ENCODE measurements at regions not wholly inside any gene's neighbourhood (a gene's known extent, or its start where the extent isn't known, plus 50 kb on each side); places are given as distances from the start of the nearest gene placed in this dataset.

DNA sequence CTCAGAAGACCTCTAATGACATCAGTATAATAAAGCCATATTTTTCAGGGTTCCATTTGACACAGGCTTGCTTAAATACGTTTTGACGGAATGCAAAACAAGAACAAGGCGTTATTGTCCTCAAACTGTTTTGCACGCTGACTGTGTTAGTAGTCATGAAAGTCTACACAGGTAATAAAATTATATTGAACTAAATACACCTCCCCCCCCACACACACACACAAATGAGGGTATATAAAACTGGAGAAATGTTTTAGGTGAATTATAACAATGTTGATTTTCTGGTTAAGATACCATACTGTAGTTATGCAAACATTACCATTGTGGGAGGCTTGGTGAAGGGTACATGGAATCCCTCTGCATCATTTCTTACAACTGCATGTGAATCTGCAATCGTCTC lies 257.1 kb upstream of the ARRDC4 start:
- TF ChIP-seq OSR1 (CRISPR knock-in tag; IDR thresholded peaks at IDR 0.05) (no peak), RARB (CRISPR knock-in tag; IDR thresholded peaks at IDR 0.05) (no peak), SNAI2 (CRISPR knock-in tag; IDR thresholded peaks at IDR 0.05) (no peak), ZFP3 (CRISPR knock-in tag; IDR thresholded peaks at IDR 0.05) (no peak), GLIS3 (CRISPR knock-in tag; IDR thresholded peaks at IDR 0.05) (no peak), ZFP30 (CRISPR knock-in tag; IDR thresholded peaks at IDR 0.05) (no peak), ARNTL (CRISPR knock-in tag; IDR thresholded peaks at IDR 0.05; ENCODE audit: borderline replicate concordance, low read depth) (no peak)
- TF ChIP-seq, protein P1, sequence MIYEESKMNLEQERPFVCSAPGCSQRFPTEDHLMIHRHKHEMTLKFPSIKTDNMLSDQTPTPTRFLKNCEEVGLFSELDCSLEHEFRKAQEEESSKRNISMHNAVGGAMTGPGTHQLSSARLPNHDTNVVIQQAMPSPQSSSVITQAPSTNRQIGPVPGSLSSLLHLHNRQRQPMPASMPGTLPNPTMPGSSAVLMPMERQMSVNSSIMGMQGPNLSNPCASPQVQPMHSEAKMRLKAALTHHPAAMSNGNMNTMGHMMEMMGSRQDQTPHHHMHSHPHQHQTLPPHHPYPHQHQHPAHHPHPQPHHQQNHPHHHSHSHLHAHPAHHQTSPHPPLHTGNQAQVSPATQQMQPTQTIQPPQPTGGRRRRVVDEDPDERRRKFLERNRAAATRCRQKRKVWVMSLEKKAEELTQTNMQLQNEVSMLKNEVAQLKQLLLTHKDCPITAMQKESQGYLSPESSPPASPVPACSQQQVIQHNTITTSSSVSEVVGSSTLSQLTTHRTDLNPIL (CRISPR knock-in tag; IDR thresholded peaks at IDR 0.05; ENCODE audit: low read depth), result no peak
- TF ChIP-seq, protein P2, sequence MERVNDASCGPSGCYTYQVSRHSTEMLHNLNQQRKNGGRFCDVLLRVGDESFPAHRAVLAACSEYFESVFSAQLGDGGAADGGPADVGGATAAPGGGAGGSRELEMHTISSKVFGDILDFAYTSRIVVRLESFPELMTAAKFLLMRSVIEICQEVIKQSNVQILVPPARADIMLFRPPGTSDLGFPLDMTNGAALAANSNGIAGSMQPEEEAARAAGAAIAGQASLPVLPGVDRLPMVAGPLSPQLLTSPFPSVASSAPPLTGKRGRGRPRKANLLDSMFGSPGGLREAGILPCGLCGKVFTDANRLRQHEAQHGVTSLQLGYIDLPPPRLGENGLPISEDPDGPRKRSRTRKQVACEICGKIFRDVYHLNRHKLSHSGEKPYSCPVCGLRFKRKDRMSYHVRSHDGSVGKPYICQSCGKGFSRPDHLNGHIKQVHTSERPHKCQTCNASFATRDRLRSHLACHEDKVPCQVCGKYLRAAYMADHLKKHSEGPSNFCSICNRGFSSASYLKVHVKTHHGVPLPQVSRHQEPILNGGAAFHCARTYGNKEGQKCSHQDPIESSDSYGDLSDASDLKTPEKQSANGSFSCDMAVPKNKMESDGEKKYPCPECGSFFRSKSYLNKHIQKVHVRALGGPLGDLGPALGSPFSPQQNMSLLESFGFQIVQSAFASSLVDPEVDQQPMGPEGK (CRISPR knock-in tag; IDR thresholded peaks at IDR 0.05; ENCODE audit: borderline replicate concordance), result no peak
- TF ChIP-seq, protein P3, sequence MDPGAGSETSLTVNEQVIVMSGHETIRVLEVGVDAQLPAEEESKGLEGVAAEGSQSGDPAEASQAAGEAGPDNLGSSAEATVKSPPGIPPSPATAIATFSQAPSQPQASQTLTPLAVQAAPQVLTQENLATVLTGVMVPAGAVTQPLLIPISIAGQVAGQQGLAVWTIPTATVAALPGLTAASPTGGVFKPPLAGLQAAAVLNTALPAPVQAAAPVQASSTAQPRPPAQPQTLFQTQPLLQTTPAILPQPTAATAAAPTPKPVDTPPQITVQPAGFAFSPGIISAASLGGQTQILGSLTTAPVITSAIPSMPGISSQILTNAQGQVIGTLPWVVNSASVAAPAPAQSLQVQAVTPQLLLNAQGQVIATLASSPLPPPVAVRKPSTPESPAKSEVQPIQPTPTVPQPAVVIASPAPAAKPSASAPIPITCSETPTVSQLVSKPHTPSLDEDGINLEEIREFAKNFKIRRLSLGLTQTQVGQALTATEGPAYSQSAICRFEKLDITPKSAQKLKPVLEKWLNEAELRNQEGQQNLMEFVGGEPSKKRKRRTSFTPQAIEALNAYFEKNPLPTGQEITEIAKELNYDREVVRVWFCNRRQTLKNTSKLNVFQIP (CRISPR knock-in tag; IDR thresholded peaks at IDR 0.05; ENCODE audit: borderline replicate concordance, low read depth), result no peak

Data from SK-N-SH treated with all-trans-retinoic acid at 6 μM for 48 hours (cell line).